Large intestine (tissue), 3 donors: ENCODE measurements at regions not wholly inside any gene's neighbourhood (a gene's known extent, or its start where the extent isn't known, plus 50 kb on each side); places are given as distances from the start of the nearest gene placed in this dataset.

Experiments used
- DNase-seq, 2 donors: peaks; one replicate each; pipeline versions ENCODE4 v3.0.0 to v3.0.0-alpha.2; 2013
- H3K27ac ChIP-seq: one replicate; pipeline ENCODE4 v1.5.1; 2013; ENCODE audit warnings: low read length
- H3K27me3 ChIP-seq: 2 replicates; pipeline ENCODE4 v1.6.1; 2013; ENCODE audit warnings: low read length; ENCODE audit not compliant: control insufficient read depth, insufficient read depth
- H3K36me3 ChIP-seq: 2 replicates; pipeline ENCODE4 v1.6.1; 2013; ENCODE audit warnings: low read length; ENCODE audit not compliant: control insufficient read depth, insufficient read depth
- H3K4me1 ChIP-seq: one replicate; pipeline ENCODE4 v1.6.1; 2013; ENCODE audit warnings: low read length; ENCODE audit not compliant: control insufficient read depth, insufficient read depth
- H3K4me3 ChIP-seq: one replicate; pipeline ENCODE4 v1.5.1; 2013; ENCODE audit warnings: low read length
- H3K9me3 ChIP-seq: one replicate; pipeline ENCODE4 v1.6.1; 2013; ENCODE audit warnings: mild to moderate bottlenecking, low read depth, low read length, moderate library complexity; ENCODE audit not compliant: control insufficient read depth
- WGBS: methylation state at CpG from one replicate; pipeline ENCODE4 v1.1.5; 2013; ENCODE audit warnings: low lambda C conversion rate; ENCODE audit not compliant: insufficient coverage; 5-methylcytosine and 5-hydroxymethylcytosine counted together

DNA sequence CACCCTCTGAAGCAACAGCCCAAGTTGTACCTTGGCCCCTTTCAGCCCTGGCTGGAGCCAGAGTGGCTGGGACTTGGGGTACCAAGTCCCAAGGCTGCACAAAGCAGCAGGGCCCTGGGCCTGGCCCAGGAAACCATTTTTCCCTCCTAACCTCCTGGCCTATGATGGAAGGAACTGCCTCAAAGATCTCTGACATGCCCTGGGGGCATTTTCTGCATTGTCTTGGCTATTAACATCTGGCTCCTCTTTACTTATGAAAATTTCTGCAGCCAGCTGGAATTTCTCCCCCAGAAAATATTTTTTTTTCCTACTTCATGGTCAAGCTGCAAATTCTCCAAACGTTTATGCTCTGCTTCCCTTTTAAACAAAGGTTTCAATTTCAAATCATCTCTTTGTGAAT is 269.4 kb upstream of the CDYL start:
- WGBS, result 78% methylated on average over 1 of the region's 1 CpG
- no peaks in the 10 kb centered on the region for H3K36me3 ChIP-seq
- no peak overlapping the region for H3K4me3 ChIP-seq
- H3K9me3 ChIP-seq, result no peaks in the 10 kb centered on the region
- H3K4me1 ChIP-seq, result no peaks in the 10 kb centered on the region
- no peaks in the 10 kb centered on the region for H3K27me3 ChIP-seq
- DNase-seq, result no peak
- no peak overlapping the region for H3K27ac ChIP-seq

DNA sequence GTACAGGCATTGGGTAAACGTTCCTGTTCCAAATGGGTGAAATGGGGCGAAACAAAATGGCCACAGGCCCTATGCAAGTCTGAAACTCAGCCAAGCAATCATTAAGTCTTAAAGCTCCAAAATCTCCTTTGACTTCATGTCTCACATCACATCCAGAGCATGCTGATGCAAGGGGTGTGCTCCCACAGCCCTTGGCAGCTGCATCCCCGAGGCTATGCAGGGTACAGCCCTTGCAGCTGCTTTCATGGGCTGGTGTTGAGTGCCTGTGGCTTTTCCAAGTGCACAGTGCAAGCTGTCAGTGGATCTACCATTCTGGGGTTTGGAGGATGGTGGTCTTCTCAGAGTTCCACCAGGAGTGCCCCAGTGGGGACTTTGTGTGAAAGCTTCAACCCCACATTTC is 270.0 kb upstream of the CDYL start:
- Histone ChIP-seq H3K9me3 (no peaks in the 10 kb centered on the region), H3K27ac (no peak overlapping the region), H3K36me3 (no peaks in the 10 kb centered on the region), H3K27me3 (no peaks in the 10 kb centered on the region), H3K4me3 (no peak overlapping the region), H3K4me1 (no peaks in the 10 kb centered on the region)
- no CpG with 5 or more reads among the region's 3 CpGs for WGBS
- no peak for DNase-seq

DNA sequence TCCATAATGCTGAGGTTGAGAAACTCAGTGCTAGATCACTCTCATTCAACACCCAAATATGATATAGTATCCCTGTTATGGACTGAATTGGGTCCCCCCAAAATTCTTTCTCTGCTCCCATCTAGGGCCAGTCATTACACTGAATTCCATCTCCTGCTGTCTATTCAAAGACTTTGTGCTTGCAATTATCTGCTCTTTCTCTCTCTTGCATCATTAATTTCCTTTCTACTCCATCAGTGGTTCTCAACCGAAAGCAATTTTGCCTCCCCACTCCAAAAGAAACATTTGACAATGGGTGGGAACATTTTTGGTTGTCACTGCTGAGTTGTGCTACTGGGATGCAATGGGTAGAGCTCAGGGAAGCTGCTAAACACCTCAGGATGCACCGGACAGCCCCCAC is 271.5 kb upstream of the CDYL start:
- Histone ChIP-seq H3K27ac (no peak overlapping the region), H3K4me3 (no peak overlapping the region), H3K4me1 (no peaks in the 10 kb centered on the region), H3K9me3 (no peaks in the 10 kb centered on the region), H3K27me3 (no peaks in the 10 kb centered on the region), H3K36me3 (no peaks in the 10 kb centered on the region)
- DNase-seq, result no peak
- no CpG with 5 or more reads among the region's 2 CpGs for WGBS

DNA sequence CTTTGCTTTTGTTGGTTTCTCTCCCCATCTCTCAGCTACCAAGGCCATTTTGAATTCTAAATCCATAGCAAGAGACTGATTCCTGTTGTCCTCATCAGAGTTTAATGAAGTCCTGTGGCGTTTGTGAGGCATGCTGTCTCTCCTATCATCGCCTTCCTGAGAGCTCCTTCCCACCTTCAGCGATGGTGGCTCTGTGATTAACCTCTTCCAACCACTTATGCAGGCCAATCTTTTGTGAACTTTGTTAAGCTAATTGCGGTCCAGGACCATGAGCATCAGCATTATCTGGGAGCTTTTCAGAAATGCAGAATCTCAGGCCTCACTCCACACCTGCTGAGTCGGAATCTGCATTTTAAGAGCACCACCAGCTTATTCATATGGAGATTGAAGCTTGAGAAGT is 272.5 kb upstream of the CDYL start:
- no peak overlapping the region for H3K27ac ChIP-seq
- H3K4me3 ChIP-seq, result no peak overlapping the region
- no peaks in the 10 kb centered on the region for H3K27me3 ChIP-seq
- no peaks in the 10 kb centered on the region for H3K9me3 ChIP-seq
- H3K4me1 ChIP-seq, result no peaks in the 10 kb centered on the region
- no peak for DNase-seq
- no peaks in the 10 kb centered on the region for H3K36me3 ChIP-seq
- 40% methylated on average over 2 of the region's 5 CpGs for WGBS

DNA sequence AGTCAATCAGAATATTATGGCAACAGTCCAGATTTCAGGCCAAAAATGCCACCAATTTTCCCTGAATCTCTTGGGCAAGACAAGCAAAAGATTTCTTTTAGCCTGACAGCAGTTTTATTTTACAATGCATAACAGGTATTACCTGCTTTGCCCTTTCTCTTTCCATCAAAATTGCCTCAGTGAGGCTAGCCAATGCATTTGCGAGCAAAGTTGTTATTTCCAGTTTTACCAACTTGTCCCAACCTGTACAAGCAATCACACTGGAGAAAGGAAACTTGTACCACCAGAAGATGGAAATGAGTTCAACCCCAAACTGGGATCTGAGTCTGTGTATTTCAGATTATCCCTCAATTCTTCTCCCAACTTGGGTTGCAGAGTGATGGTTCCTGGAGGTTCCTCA is 279.9 kb upstream of the CDYL start:
- Histone ChIP-seq H3K27me3 (no peaks in the 10 kb centered on the region), H3K4me3 (no peak overlapping the region), H3K9me3 (no peaks in the 10 kb centered on the region), H3K36me3 (no peaks in the 10 kb centered on the region), H3K4me1 (no peaks in the 10 kb centered on the region), H3K27ac (no peak overlapping the region)
- DNase-seq, result no peak
- WGBS, result no CpG with 5 or more reads among the region's 1 CpG

DNA sequence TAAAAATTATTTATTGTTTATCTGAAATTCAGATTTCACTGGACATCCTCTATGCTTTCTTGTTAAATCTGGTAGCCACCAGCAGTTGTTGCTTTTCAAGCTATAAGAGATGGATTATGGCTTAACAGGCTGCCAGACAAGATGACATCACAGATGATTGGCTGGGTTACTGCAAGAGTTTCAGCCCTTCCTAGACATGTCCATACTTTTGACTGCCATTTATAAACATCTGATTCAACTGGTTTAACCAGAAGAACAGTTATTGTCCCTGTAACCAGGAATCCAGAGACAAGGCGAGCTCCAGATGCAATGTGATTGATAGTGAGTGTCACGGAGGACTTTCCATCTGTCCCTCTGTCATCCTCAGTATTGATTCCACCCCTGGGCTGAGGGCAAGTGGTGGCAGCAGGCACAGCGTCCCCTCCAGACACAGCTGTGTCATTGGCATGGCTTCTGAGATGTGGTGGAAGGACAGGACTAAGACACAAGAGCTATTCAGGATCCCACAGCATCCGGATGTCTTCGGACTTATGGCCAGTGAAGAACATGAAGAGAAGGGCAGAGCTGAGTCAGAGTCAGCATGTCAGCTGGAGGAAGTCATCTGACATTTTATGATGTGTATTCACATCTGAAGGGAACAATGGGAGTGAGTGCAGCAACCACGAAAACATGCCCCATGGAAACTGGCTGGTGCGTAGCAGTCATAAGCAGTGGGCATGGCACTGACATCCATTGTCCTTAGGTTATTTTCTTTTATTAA is 284.5 kb upstream of the CDYL start:
- no peak overlapping the region for H3K4me3 ChIP-seq
- no peaks in the 10 kb centered on the region for H3K36me3 ChIP-seq
- peaks cover 13% of the 10 kb centered on the region for H3K9me3 ChIP-seq
- H3K27me3 ChIP-seq, result no peaks in the 10 kb centered on the region
- no CpG with 5 or more reads among the region's 7 CpGs for WGBS
- H3K27ac ChIP-seq, result no peak overlapping the region
- no peaks in the 10 kb centered on the region for H3K4me1 ChIP-seq
- no peak for DNase-seq

DNA sequence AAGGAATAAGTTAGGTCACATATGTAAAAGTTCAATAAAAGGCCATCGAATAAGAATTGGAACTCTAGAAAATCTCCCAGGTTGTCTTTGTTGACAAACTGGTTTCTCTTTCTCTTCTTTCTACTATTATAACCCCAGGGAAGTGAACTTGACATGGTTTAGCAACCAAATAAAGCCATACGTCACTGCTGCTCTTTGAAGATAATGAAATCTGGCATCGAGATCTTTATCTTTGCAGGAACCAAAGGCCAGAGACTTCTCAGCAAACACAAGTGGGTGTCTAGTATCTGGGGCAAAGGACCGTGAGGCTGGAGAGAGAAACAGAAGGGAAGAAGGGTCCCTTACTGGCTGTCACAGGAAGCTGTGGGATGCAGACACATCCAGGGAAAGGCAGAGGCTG is 286.7 kb upstream of the CDYL start:
- no peaks in the 10 kb centered on the region for H3K4me1 ChIP-seq
- no peak overlapping the region for H3K4me3 ChIP-seq
- no peak overlapping the region for H3K27ac ChIP-seq
- H3K36me3 ChIP-seq, result no peaks in the 10 kb centered on the region
- peaks cover 13% of the 10 kb centered on the region for H3K9me3 ChIP-seq
- DNase-seq, result no peak
- H3K27me3 ChIP-seq, result no peaks in the 10 kb centered on the region
- WGBS, result 100% methylated on average over 1 of the region's 4 CpGs

DNA sequence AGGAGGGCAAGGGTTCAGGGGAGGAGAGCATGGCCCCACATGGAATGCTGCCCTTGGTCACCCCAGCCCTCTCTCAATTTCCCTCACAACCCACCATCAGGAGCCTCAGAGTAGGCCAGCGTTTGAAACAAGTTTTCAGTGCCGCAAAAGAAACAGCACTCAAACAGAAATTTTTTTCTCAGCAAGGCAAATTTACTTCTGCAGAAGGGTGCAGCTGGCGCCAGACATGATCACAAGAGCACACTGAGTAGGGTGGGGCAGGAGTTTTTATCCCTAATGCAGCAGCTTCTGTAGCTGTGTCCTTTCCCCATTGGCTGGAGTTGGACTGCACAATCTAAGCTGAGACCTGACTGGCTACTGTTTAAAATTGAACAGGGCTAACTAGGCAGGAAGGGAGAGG is 287.8 kb upstream of the CDYL start:
- no peak for DNase-seq
- Histone ChIP-seq H3K36me3 (no peaks in the 10 kb centered on the region), H3K27me3 (no peaks in the 10 kb centered on the region), H3K4me1 (no peaks in the 10 kb centered on the region), H3K4me3 (no peak overlapping the region), H3K27ac (no peak overlapping the region), H3K9me3 (peaks cover 13% of the 10 kb centered on the region)
- WGBS, result no CpG with 5 or more reads among the region's 3 CpGs

DNA sequence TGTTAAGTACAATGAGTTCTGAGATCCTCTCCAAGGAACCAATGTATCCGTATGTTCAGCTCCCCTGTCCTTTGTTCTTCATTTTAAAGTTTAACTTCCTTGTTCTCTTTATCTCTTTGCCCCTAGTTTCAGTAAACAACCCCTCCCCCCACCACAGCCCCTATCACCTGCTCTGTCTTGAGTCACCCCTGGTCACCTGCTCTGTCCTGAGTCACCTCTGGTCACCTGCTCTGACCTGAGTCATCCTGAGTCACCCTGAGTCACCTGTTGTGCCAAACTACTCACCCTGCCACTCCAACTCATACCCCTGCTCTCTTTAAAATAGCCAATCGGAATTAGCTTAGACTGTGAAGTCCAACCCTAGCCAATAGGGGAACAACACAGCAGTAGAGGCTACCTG is 288.7 kb upstream of the CDYL start:
- WGBS, result 50% methylated on average over 1 of the region's 2 CpGs
- DNase-seq, result no peak
- H3K27ac ChIP-seq, result no peak overlapping the region
- H3K27me3 ChIP-seq, result no peaks in the 10 kb centered on the region
- no peak overlapping the region for H3K4me3 ChIP-seq
- H3K4me1 ChIP-seq, result no peaks in the 10 kb centered on the region
- no peaks in the 10 kb centered on the region for H3K36me3 ChIP-seq
- peaks cover 19% of the 10 kb centered on the region for H3K9me3 ChIP-seq

DNA sequence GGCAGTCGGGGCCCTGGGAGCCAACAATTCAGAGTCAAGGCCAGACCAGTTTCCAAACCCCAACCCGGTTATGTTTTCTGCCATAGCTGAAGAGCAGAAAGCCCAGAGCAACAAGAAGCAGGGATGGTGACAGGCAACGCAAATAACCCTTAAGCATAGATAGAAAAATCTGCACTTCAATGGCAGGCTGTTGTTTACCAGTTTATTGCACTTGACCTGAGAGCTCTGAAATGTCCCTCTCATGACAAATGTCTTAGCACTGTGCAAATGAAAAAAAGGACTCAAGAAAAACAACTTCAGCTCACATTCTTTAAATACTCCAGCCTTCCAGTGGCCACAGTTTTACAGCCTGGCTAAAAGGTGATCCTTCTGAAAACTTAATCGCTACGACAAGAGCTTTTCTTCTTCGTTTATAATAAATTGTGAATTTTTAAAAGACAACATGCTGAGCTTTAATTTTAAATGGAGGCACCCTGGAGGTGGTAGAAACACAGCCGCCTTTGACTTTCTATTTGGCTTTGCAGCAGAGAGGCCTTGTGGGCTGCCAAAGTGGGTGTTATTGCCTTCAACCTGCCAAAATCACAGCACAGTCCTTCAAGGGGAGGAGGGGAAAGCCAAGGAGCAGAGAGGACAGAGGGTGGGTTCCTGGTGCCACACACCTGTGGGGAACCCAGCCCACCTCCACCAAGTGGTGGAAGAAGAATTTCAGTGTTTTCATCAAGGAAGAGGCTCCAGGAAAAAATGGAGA is 289.5 kb upstream of the CDYL start:
- Histone ChIP-seq H3K27ac (no peak overlapping the region), H3K4me1 (no peaks in the 10 kb centered on the region), H3K4me3 (no peak overlapping the region), H3K27me3 (no peaks in the 10 kb centered on the region), H3K36me3 (no peaks in the 10 kb centered on the region), H3K9me3 (peaks cover 21% of the 10 kb centered on the region)
- WGBS, result no CpG with 5 or more reads among the region's 7 CpGs
- no peak for DNase-seq

DNA sequence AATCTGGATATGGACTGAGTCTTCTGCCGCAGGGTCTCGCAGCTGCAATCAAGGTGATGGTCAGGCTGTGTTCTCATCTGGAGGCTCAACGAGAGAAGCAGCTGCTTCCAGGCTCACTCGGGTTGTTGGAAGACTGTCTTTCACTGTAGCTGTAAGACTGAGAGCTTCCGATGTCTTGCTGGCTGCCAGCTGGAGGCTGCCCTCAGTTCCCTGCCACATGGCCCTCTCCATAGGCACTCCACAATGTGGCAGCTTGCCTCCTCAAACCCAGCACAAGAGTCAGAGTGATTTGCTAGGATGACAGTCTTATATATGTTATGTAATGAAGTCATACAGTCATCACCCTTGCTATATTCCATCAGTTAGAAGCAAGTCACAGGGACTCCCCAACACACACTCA is 290.5 kb upstream of the CDYL start:
- DNase-seq, result no peak
- no peak overlapping the region for H3K27ac ChIP-seq
- H3K4me3 ChIP-seq, result no peak overlapping the region
- H3K36me3 ChIP-seq, result no peaks in the 10 kb centered on the region
- no CpG with 5 or more reads among the region's 5 CpGs for WGBS
- no peaks in the 10 kb centered on the region for H3K4me1 ChIP-seq
- H3K27me3 ChIP-seq, result no peaks in the 10 kb centered on the region
- peaks cover 21% of the 10 kb centered on the region for H3K9me3 ChIP-seq
